Glomerular visceral epithelial cell (primary cell): ENCODE measurements at regions not wholly inside any gene's neighbourhood (a gene's known extent, or its start where the extent isn't known, plus 50 kb on each side); places are given as distances from the start of the nearest gene placed in this dataset.
"Not testable (repeated sequence)": the region's sequence is repeated elsewhere in the genome, so short reads cannot be mapped to it uniquely, and the experiment has no call there.

Experiments
- DNase-seq: peaks from one replicate; pipeline ENCODE4 v3.0.0-alpha.2; 2016; ENCODE audit errors: extremely low spot score

DNA sequence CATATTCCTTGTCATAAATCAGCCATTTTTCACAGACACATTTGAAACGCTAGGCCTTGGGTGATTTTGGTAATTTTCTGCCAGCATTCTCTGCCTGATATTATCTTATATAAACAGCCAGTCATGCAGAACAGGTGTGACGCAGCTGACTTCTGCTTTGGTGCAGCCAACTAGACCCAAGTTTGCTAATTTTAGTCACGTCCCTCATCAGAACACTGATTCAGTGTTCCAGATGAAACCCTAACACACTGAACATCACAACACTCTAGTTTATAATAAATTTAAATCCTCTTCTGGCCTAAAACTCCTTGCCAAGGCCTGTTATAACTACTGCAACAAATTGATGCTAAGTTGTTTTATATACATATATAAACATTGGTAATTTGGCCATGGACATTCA, 386.1 kb downstream of the SEC23A start:
- no peak for DNase-seq

DNA sequence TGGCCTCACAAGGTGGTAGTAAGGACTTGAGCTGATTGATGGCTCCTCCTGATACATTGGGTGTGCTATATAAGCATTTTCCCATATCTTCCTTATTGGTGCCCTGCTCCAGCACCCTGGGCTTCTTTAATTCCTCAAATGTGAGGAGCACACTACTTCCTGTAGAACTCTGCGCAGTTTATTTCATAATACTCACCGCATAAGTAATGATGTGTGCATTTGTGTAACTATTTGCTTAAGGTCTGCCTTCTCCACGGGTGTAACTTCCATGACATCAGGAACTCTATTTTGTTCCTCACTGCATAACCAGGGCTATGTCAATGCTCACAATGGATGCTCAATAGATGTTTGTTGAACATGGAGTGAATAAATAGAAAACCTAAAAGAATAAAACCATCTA, 392.2 kb downstream of the SEC23A start:
- DNase-seq, result no peak

DNA sequence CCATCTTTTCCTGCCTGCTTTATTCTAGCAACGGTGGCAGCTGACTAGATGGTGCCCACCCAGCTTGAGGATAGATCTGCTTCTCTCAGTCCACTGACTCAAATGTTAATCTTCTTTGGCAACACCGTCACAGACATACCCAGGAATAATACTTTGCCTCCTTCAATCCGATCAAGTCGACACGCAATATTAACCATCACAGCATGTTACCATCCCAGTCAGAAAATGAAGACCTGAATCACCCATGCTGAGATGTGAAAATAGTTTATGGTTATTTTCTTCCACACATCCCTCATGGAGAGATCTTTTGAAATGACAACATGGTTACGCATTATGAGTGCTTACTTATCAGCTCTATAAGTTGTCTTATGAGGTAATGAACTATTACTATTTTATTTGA, 392.8 kb downstream of the SEC23A start:
- DNase-seq, result no peak

DNA sequence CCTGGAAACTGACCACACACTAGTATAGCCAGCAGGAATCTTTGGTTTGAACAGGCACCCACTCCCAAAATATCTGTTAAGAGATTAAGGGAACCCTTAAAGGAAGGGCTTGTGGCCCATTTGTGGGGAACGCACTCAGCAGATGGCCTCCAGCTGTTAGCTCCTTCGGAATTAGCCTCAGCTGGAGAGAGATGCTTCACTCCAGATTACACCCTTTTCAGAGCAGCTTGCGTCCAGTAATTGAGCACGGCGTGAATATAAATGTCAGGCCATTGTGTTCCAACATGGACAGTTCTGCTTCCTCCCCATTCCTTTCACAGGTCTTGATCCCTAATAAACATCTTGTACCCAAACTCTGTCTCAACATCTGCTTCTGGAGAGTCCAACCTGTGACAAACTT, 397.8 kb downstream of the SEC23A start:
- DNase-seq, result no peak

DNA sequence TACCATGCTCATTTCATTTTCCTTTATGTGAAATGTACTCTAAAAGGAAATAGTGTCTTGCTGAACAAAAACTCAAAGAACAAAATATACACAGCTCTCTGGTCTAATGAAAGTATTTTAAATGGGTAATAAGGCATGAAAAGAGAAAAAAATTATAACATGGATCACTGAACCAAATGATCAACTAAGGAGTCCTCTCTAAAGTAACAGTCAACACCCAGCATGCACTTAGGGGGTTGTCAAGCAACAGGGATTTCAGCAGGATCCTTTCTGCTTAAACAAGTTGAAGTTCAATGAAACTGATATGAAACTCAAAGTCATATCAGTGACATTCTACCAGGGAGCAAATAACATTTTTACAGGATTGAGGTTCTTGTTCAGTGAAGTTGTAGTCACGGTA, 398.8 kb downstream of the SEC23A start:
- no peak for DNase-seq

DNA sequence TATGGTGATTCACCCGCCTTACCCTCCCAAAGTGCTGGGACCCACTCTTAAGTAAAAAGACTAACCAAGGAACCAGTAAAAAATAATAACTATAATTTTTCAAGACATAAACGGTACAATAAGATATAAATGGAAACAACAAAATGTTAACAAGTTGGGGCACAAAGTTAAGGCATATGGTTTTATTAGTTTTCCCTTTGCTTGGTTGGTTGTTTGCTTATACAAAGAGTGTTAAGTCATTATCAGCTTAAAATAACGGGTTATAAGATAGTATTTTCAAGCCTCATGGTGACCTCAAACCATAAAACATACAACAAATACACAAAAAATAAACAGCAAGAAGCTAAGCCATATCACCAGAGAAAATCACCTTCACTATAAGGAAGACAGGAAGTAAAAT, 406.1 kb downstream of the SEC23A start:
- DNase-seq, result no peak

DNA sequence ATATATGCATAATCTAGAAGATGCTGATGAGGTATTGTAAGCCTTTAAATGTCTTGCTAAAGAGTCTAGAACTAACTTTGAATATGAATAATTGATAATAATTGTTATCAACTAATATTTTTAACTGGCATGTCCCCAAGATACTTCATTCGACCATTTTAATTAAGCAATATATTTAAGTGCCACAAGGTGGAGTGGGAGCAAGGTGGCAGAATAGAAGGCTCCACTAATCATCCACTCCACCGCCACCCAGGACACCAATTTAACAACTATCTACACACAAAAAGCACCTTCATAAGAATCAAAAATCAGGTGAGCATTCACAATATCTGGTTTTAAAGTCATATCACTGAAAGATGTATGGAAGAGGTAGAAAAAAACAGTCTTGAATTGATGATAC, 409.6 kb downstream of the SEC23A start:
- DNase-seq, result no peak

DNA sequence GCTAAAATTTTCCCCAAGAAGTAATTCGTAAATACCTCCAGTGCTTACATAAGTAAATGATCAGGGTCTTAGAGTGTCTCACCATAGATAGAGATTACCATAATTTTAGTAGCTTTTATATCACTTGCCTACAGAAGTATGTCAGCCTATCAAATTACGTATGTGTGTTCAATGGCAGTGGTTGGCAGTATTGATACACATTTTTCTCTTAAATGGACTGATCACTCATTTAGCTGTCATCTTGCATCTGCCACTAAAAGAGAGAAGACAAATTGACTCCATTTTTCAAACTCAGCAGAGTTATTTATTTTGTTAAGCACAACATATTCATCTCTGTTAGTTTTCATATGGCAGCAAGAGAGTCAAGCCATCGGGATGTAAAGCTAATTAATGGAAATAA, 413.1 kb upstream of the CLEC14A start:
- no peak for DNase-seq

DNA sequence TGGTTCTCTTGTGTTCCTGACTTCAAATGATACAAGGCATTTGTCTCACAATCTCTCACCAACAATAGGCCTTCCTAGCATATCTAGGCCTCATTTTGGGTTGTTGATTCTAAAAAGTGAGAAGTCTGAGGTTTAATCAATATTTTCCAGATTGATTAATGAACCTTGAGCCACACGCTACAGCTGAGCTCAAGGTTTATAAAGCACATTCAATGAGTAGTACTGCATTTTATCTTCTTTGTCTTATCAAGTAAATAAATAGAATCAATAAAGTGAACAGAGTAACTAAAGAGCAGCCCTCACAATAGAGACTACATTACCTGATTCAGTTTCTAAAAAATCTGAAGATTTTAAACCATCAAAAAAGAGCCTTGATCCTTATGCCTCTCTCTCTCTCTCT, 407.5 kb upstream of the CLEC14A start:
- DNase-seq, result no peak

DNA sequence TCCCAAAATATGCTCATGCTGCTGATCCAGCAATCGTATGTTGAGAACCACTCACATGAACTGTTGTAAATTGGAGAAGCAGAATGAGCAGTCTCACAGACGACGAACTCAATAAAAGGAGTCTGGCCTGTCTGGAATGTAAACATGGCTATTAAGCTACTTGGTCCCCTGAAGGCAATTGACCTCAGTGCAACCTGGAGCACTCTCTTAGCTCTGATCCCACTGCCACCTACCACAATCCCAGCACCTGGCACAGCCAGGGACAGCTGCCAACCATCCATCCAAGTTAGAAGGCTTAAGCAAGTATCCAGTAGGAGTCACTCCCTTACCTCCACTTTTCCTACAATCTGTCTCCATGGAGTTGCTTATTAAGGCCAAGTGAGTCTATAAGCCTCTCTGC, 406.9 kb upstream of the CLEC14A start:
- no peak for DNase-seq

DNA sequence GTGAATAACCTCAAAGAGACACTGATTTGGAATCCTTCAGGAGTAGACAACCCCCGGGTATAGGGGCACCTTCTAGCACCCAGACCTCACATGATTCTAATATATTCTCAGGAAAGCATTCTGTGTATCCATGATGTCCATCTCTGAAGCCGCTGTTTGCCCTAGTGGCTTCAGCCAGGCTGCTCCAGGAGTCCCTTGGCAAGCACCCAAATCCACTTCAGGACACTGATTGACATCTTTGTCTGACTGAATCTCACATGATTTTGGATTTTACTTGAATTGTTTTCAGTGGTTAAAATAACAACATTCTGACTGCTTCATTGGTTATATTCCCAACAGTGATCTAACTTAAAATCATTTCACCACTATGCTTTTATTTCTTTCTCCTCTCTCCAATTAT, 390.5 kb upstream of the CLEC14A start:
- no peak for DNase-seq

DNA sequence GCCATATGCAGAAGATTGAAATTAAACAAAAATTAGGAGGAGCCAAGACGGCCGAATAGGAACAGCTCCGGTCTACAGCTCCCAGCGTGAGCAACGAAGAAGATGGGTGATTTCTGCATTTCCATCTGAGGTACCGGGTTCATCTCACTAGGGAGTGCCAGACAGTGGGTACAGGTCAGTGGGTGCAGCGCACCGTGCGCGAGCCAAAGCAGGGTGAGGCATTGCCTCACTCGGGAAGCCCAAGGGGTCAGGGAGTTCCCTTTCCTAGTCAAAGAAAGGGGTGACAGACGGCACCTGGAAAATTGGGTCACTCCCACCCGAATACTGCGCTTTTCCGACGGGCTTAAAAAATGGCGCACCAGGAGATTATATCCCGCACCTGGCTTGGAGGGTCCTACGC, 379.0 kb upstream of the CLEC14A start:
- DNase-seq, result not testable (repeated sequence)

DNA sequence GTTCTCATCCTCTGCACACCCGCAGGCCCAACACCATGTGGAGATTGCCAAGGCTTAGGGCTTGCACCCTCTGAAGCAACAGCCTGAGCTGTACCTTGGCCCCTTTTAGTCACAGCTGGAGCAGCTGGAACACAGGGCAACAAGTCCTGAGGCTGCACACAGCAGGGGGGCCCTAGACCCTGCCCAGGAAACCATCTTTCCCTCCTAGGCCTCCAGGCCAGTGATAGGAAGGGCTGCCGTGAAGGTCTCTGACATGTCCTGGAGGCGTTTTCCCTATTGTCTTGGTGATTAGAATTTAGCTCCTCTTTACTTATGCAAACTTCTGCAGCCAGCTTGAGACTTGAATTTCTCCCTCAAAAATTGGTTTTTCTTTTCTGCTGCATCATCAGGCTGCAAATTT, 373.5 kb upstream of the CLEC14A start:
- DNase-seq, result no peak

DNA sequence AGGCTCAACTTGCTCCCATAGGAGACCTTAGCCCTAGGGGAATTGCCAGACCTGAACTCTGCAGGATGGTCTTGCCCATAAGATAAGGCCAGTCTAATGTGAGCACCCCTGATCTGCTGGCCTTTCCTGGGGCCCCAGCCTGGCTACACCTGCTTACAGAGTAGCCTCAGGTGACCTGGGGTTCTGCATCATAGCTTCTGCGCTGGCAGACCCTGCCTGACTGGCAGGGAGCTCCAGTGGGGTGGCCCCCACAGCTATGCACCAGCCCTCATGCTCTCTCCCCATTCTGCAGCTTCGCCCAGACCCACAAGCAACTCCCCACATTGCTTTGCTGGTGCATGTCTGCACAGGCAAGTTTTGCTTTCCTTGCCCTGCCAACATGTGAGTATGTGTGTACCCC, 371.3 kb upstream of the CLEC14A start:
- no peak for DNase-seq

DNA sequence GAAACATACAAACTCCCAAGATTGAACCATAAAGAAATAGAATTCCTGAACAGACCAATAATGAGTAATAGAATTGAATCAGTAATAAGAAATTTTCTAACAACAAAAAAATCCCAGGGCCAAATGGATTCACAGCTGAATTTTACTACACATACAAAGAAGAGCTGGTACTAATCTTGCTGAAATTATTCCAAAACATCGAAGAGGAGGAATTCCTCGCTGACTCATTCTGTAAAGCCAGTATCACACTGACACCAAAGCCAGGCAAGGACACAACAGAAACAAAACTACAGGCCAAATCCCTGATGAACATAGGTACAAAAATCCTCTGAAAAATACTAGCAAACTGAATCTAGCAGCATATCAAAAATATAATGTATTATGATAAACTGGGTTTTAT, 367.8 kb upstream of the CLEC14A start:
- no peak for DNase-seq

DNA sequence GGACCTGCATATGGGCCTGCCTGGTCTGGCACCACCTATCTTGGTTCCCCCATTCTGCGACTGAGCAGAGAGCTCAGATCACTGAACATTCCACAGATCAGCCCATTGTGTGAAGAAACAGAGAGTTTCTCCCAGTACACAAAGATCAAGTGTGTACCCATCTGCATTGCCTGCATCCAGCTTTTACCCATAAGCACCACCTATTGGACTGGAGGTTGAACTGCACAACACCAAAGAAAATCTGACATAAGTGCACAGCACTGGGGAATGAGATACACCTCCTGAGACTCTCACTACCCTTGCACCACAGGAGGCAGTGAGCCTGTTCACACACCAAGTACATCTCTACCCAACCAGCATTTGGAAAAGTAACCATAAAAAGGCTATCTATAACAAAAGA, 362.6 kb upstream of the CLEC14A start:
- no peak for DNase-seq

DNA sequence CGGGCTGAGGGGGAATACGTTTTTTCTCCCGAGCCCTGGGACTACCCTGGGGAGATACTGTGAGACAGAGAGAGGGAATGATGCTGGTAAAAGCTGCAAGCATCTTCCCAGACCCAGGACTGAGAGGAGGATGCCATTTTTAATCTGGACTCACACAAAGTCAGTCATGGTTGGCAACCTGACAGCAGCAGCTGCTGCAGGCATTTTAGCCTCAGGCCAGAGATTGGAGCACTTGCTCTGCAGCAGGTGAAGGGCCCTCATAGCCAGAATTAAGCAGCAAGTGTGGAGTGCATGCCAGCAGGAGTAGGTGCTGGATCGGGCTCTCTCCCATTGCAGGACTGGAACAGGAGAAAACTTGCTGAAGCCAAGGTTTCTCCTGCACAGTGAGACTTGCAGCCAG, 361.1 kb upstream of the CLEC14A start:
- DNase-seq, result no peak

DNA sequence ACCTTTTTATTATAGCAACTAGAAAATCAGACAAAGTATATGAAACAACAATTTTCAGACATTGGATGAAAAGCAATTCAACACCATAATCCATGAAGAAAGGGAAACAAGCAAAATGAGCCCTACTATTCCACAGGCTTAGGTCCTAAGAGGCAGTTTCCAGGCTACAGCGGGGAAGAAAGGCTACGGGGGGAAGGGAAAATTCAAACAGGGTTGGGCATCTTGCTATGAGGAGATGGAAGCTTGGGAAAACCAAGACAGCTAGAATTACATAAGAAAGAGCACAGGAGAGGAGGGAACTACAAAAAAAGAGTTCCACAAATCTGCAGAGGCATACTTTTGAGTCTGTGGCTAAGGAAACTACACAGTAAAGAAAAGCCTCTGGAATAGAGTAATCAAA, 356.0 kb upstream of the CLEC14A start:
- no peak for DNase-seq

DNA sequence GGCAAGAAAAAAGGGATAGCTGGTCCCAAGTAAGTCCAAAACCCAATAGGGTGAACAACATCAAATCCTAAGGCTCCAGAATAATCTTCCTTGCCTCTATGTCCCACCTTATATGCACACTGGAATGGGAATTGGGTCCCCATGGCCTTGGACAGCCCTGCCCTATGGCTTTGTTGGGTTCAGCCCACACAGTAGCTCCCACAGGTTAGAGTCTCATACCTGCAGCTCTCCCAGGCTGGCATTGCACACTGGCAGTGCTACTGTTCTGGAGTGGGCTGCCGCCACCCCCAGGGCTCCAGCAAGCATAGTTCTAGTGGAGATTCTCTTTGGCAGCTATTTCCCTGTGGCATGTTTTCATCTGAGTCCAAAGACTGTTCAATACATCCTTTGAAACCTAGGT, 352.4 kb upstream of the CLEC14A start:
- no peak for DNase-seq

DNA sequence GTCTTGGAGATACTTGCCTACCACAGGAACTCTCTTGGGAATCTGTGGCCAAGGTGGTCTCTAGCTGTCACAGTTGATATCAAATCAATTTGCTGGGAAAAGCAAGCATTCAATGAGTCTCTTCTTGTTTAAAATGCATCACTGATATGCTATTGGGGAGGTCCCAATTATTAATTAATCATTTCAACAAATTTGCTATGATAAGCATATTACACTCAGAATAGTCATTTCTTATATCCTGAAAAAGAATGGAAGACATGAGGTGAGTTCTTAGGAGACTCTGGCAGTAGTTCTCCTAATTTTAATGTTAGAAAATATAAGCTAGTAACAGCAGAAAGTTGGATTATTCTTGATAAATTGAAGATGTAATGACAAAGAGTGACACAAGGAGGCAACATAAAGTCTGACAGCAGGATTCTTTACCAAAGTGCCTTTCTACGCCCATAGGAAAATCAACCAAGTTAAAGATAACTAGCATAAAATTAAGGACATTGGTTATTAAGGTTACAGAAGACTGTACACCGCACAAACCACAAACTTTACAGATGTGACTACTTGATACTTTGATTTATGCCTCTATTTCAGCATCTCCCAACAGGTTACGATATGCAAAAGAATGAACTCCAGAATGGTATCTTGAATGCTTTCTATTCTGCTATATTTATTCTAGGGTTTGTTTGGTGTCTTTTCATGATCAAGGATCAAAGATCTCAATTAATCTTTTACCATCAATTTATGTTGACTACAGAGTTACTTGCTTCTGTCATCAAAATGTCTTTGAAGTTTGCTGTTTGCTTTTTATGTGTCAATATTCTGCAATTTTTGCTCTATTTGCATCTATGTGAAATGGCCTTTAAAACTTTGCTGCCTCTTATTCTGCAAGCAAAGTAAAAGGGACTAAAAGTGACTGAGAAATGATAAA, 349.6 kb upstream of the CLEC14A start:
- no peak for DNase-seq

DNA sequence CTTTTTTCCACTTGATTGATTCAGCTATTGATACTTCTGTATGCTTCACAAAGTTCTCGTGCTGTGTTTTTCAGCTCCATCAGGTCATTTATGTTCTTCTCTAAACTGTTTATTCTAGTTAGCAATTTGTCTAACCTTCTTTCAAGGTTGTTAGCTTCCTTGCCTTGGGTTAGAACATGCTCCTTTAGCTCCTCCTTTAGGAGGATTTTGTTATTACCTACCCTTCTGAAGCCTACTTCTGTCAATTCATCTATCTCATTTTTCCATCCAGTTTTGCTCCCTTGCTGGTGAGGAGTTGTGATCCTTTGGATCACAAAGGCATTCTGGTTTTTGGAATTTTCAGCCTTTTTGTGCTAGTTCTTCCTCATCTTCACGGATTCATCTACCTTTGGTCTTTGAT, 344.7 kb upstream of the CLEC14A start:
- DNase-seq, result not testable (repeated sequence)

DNA sequence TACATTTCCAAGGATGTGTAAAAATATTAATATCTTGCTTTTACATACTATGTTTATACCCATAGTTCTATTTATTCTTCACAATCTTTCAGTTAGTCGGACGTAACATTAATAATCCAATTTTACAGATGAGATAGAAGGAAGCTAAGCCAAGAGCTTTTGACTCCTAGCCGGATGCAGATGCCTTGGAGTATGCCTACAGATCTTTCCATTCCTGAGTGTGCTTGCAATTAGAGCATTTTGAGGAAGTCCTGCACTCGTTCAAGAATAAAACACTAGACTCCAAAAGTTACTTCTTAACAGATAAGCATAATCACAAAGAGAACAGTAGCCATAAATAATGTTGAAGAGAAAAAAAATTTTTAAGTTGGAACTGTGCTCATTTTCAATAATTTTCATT, 337.6 kb upstream of the CLEC14A start:
- DNase-seq, result no peak

DNA sequence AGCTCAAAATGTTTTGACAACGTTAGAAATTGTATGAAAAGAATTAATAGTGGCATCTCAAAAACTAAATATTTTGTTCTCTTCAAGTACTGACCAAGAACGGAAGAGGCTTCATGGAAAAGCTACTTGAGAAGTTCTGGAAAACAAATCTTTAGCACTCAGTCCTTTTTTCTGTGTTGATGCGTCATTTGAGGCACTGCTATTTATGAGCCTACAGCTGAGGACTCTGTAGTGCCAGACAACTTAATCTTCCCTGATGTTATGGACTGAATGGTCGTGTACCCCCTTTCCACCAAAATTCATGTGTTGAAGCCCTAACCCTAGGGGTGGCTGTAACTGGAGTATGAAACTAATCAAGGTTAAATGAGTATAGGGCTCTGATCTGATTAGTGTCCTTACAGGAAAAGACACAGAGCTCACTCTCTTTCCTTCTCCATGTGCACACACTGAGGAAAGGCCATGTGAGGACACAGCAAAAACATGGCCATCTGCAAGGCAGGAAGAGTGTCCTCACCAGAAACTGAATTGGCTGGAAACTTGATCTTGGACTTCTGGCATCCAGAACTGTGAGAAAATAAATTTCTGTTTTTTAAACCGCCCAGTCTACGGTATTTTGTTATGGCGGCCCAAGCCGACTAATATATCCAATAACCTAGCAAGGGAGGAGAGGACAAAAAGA, 337.0 kb upstream of the CLEC14A start:
- no peak for DNase-seq
